NCI-H1417 treated with DMSO at 0.1 percent for 48 hours (cell line): ENCODE measurements at regions not wholly inside any gene's neighbourhood (a gene's known extent, or its start where the extent isn't known, plus 50 kb on each side); places are given as distances from the start of the nearest gene placed in this dataset.
"Not testable (repeated sequence)": the region's sequence is repeated elsewhere in the genome, so short reads cannot be mapped to it uniquely, and the experiment has no call there.

Source experiments
- DNase-seq: peaks from one replicate; lab custom pipeline; 2025; lab: John Stamatoyannopoulos, UW

DNA sequence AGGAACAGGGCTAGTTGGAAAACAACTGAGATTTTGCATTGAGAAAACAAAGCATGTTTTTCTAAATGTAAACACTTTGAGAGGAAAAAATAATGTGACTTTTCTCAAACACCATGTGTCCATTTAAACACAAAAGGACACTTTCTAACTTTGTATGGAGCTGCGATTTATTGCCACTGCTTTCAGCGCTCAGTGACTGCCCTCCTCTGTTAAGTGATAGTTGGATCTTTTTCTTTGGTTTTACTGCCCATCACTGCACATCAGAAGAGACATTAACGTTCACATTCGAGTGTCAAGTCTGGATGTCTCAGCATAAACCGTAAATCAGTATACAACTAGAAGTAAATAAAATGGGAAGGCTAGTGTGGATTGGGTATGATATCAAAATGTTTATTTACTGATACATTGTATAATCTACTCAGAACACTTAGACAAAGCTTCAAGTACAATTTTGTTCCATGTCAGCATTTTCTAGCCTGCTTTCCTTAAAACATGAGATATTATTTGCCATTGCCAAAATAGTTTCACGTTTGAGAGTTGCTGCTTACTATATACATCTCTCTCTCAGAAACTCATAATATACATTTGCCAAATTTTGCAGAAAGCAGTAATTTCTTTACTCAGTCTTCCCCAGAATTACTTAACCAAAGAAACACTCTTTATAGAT, 237.6 kb downstream of the IKZF2 start:
- no peak for DNase-seq

DNA sequence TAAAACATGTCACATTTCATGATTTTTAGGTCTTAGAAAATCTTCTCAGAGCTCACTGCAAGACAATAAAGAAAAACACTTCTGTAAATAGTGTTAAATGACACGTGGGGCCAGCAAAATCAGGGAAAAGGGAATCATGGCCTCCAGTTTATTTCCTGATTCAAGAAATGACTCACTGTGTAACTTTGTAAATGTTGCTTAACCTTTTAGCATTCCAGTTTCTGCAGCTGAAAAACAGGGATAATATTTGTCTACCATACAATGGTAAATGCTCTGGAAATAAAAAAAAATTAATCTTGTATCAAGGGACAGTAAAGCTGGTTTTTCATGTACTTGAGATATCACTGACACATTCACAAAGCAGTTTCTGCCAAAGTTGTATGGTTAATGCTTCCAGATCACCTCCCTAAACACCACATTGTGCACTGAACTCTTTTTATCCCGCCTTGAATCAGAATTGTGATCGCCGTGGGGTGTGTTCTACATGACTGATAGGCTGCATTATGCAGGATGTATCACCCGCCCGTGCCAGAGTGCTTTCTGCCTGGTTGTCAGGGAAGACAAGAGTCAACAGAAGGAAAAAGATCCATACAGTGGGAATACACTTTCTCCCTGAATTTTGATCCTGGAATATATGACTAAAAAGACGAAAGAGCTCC, 238.8 kb downstream of the IKZF2 start:
- DNase-seq, result no peak

DNA sequence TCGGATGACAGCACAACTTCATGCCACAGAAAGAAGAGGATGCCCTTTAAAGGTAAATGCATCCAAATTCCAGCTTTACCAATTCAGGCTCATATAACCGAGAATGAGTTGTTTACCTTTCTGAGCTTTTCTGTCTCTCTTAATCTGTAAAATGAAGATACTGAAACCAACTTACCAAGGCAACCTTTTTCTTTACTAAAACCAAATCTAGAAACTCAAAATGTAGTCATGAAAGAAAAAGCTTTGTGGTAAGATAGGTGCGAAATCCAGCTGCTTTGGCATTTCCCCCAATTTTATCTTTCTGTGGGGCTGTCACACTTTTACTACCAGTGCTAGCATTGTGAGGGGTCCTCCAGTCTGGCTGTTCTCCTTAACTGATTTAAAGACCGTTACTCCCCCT, 240.4 kb downstream of the IKZF2 start:
- DNase-seq, result no peak

DNA sequence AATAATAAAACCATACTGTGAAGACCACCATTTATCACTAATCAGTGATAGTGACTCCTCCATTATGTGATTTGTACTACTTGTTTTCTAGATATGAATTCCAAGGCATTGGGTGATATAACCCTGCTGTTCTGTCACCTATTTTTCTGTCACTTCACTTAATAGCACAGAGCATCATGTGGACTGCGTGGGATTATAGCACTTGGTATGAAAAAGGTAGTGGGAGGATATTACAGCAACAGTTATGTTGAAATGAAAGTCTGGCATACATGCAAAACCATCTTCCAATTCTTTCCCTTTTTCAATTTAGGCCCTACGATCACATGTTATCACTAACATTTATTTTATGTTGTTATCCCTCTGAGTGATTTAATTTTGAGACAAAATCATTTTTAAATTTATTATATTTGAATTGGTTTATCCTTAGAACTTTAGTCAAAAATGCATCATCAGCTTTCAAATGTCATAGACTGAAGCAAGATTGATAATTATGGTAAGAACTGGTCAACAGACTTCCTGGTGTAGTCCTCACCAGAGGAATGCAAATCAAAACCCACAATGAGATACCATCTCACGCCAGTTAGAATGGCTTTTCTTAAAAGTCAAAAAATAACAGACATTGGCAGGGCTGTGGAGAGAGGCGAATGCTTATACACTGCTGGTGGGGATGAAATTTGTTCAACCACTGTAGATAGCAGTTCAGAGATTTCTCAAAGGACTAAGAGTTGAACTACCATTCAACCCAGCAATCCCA, 242.6 kb downstream of the IKZF2 start:
- no peak for DNase-seq

GRCh38 chr2:212908031-212908430, 243.4 kb downstream of the IKZF2 start:
- DNase-seq, result no peak

GRCh38 chr2:212906620-212907019, 244.8 kb downstream of the IKZF2 start:
- DNase-seq, result no peak

DNA sequence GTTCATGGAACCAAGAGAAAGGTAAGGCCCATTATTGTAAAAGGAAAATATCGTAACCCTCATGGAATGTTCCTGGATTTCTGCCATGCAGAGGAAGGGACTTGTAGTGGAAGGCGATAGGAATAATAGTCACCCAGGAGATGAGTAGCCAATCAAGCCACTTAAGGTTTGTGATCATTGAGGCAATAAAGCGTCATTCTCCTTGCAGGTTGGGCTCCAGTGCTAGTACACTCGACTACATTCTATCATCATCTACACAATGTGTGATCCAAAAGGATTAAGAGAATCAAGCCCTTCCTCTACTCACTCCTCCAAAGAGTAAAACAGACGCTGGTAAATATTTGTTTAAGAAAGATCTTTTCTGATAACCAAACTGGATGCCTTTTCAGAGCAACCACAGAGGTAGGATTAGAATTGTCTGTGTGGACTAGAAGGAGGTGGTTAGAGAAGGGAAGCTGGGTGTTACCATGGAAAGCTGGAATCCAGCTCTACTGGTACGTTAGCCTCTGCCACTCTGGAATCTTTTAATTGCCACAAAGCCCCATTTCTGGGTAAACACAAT, 245.7 kb downstream of the IKZF2 start:
- no peak for DNase-seq

DNA sequence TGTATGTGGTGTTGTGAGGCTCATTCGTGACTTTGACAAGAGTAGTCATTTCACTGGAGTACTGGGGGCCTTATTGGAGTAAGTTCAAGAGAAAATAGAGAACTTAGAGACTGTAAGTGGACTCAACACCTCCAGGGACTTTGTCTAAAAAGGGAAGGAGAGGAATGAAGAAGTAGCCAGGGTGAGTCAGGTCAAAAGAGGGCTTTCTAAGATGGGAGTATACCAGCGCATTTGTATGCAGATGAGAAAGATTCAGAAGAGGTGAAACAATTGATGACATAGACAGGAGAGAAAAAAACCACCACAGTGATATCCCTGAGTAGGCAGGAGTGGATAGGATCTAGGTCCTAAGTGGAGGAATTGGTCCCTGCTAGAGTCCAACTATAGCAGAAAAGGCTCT, 246.8 kb downstream of the IKZF2 start:
- no peak for DNase-seq

DNA sequence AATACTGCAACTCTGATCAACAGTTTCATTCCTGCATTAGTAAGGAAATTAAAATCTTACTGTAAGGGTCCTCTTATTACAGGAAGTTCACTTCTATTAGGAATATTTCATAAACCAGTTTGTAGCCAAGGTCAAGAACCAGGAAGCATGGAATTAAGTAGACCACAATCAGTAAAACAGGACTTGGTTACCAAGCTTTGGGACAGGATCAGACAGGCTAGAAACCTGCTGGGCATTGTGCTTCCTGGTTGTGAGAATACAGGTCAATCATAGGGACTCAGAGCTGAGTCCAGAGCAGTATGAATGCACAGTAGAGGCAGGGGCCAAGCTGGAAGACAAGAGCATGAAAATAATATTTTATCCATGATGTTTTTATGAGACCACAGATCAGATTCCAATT, 248.0 kb downstream of the IKZF2 start:
- no peak for DNase-seq

- DNase-seq, result no peak
Measured at GRCh38 chr2:212902421-212902820, 249.0 kb downstream of the IKZF2 start.

DNA sequence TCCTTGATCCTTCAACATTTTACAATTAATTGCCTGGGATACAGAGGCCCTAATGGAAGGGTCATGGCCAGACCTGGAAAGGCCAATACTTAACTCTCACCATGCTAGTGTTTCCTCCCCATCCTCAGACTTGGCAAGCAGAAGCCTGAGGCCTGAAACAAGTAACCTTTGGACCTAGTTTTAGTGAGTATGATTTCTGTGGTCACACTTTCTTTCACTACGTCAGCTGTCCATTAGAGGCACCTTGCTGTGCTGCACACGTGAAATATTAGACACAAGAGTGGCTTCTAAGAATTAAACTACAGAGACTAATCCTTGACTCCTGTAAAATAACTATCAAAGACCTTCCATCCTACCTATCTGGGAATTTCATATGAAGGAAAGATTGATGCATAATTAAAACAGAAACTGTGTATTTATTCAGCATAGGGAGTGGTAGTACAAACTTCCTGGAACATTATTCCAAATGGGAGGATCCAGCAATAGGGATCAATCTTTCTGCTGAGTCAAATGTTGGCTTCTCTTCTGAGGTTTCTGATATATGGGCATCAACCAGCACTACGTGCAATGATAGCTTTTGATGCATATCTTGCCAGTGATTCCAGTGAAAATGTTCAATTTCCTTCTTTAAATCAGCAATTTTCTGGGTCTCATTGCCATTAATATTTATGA, 249.7 kb downstream of the IKZF2 start:
- no peak for DNase-seq

DNA sequence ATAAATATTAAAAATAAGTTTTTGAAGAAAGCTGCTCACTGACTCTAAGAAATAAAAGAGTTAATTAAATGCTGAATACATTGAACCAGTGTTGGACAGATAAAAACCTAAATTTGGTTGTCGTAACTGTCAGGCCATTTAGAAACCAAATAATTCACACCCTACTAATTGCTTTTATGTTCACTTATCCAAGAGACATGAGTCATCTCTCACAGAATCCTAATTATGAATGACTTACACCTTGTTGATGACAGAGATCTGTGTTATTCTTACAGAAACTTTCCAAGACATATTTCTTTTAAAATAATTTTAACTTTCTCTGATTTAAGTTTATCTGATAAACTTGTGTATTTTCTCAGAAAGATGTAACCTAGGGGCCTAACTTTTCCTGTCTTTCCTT, 250.7 kb downstream of the IKZF2 start:
- no peak for DNase-seq

DNA sequence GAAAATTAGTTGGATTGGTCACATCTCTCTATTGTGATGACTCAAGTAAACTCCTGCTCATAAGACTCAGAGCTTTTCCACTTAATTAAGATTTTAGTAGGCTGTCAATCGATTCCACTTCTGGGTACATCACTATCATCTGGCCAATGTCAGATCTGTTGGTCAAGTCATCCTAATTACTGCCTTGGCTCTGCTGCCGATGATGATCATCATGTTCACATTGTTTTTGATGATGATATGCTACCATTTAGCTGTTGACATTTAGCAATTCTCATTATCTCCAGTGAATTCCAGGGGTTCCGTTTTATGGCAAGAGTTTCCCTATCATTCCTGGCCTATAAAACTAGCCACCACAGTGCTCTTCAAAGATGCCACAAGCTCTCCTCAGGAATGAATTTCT, 253.4 kb downstream of the IKZF2 start:
- no peak for DNase-seq

- no peak for DNase-seq
Measured at GRCh38 chr2:212897296-212897695, 254.1 kb downstream of the IKZF2 start.

GRCh38 chr2:212894026-212894425, 257.4 kb downstream of the IKZF2 start:
- DNase-seq, result no peak

DNA sequence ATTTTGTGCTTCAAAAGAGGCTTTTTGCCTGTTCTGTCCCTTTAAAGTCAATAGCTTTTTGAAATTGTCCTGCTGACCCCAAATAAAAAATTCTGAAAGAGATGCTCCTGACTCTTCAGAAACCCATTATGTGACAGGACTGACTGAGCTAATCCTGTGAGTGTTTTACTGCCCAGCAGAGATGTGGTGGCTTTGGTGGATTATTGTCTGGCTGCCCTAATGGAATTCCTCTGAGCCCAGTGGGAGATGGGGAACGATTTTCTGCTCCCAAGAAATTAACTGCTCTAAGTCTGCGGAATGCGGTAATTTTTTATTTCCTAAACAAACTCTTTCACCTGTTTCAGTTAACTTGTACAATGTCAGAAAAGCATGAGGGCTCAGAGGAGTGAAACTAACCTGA, 258.2 kb downstream of the IKZF2 start:
- DNase-seq, result no peak

GRCh38 chr2:212892193-212892592, 259.2 kb downstream of the IKZF2 start:
- DNase-seq, result no peak

DNA sequence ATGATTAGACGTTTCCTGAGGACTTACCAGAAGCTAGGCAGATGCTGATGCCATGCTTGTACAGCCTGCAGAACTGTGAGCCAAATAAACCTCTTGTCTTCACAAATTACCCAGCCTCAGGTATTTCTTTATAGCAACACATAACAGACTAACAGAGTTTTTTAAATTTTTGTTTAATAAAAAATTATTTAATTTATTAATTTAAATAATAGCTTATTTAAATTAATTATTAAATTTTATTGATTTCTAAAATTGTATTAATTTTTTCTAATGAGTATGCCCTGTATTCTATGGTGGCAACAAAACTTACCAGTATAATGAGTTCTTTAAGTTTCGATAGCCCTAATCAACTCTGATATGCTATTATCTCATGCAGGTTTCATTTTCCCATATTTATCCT, 259.8 kb downstream of the IKZF2 start:
- DNase-seq, result no peak

DNA sequence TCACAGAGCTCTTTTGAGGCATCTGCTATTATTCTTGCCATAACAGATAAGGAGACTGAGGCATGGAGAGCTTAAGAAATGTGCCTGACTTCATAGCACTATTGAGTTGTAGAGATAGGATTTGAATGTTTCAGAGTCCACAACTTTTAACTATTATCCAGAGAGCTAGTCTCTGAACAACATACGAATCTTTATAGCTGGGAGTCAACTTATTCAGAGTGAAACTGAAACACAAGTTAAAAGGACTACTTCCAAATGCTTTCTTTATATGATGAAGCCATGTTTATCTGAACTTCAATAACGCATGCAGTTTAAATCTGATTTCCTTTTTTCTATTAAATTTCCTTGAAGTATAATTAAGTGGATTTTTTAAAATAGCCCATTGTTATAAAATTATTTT, 268.8 kb downstream of the IKZF2 start:
- no peak for DNase-seq

DNA sequence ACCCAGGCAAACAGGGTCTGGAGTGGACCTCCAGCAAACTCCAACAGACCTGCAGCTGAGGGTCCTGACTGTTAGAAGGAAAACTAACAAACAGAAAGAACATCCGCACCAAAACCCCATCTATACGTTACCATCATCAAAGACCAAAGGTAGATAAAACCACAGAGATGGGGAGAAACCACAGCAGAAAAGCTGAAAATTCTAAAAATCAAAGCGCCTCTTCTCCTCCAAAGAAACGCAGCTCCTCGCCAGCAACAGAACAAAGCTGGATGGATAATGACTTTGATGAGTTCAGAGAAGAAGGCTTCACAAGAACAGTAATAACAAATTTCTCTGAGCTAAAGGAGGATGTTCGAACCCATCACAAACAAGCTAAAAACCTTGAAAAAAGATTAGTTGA, 274.9 kb downstream of the IKZF2 start:
- not testable (repeated sequence) for DNase-seq

DNA sequence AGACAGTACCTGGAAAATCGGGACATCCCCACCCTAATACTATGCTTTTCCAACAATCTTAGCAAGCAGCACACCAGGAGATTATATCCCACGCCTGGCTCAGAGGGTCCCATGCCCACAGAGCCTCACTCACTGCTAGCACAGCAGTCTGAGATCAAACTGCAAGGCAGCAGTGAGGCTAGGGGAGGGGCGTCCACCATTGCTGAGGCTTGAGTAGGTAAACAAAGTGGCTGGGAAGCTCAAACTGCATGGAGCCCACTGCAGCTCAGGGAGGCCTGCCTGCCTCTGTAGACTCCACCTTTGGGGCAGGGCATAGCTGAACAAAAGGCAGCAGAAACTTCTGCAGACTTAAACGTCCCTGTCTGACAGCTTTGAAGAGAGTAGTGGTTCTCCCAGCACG, 275.5 kb downstream of the IKZF2 start:
- not testable (repeated sequence) for DNase-seq

DNA sequence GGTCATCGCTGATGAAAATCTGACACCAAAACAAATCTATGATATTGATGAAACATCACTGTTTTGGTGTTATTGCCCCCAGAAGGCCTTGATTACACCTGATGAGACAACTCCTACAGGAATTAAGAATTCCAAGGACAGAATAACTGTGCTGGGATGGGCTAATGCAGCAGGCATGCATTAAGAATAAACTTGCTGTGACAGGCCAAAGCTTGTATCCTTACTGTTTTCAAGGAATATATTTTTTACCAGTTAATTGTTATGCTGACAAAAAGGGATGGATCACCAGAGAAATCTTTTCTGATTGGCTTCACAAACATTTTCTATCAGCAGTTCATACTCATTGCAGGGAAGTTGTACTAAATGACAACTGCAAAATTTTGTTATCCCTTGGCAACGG, 278.2 kb downstream of the IKZF2 start:
- no peak for DNase-seq
